ENCODE measurements at regions not wholly inside any gene's neighbourhood (a gene's known extent, or its start where the extent isn't known, plus 50 kb on each side); places are given as distances from the start of the nearest gene placed in this dataset.

GRCh38 chr4:11615601-11616000, 186.9 kb upstream of the HS3ST1 start:
- no peak for DNase-seq (ENCODE audit: low read depth)
- H3K4me3 ChIP-seq (ENCODE audit: low read depth, low read length) = no peak overlapping the region
- TF ChIP-seq CTCF (conservative IDR thresholded peaks at IDR 0.05; ENCODE audit: low read depth, low read length) = no peak

- DNase-seq (ENCODE audit: low read depth) = peak; percentile 36
- TF ChIP-seq CTCF (conservative IDR thresholded peaks at IDR 0.05; ENCODE audit: low read depth, low read length) = no peak
- no peak overlapping the region for H3K4me3 ChIP-seq (ENCODE audit: low read depth, low read length)
These were observed 185.7 kb upstream of the HS3ST1 start for GRCh38 chr4:11614426-11614825.

DNA sequence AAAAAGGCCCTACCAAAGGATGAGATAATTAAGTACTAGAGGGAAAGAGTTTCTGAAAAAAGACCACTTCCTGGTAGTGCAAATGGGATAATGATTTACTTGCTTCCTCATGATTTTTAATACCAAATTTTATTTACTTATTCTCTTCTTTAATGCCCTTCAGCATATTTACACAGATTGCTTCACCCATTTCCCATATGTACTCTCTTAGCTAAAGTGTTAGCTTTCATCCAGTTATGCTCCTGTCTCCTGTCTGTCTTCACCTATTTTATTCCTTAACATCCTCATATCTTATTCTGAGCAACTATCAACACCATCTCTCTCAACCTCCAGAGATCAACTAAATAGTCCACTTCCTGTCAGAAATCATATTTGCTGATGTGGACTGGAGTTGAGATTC, 183.2 kb upstream of the HS3ST1 start:
- DNase-seq (ENCODE audit: low read depth) = no peak
- TF ChIP-seq CTCF (conservative IDR thresholded peaks at IDR 0.05; ENCODE audit: low read depth, low read length) = no peak
- no peak overlapping the region for H3K4me3 ChIP-seq (ENCODE audit: low read depth, low read length)

DNA sequence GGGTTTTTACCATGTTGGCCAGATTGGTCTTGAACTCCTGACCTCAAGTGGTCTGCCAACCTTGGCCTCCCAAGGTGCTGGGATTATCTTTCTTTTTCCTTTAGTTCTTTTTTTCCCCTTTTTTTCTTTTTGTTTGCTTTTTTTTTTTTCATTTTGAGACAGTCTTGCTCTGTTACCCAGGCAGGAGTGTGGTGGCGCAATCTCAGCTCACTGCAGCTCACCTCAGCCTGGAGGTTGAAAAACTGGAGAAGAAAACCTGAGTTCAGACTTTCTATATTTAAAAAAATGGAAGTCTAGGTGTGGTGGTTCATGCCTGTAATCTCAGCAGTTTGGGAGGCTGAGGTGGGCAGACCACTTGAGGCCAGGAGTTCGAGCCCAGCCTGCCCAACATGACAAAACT, 181.1 kb upstream of the HS3ST1 start:
- no peak for TF ChIP-seq CTCF (conservative IDR thresholded peaks at IDR 0.05; ENCODE audit: low read depth, low read length)
- H3K4me3 ChIP-seq (ENCODE audit: low read depth, low read length) = no peak overlapping the region
- DNase-seq (ENCODE audit: low read depth) = no peak

DNA sequence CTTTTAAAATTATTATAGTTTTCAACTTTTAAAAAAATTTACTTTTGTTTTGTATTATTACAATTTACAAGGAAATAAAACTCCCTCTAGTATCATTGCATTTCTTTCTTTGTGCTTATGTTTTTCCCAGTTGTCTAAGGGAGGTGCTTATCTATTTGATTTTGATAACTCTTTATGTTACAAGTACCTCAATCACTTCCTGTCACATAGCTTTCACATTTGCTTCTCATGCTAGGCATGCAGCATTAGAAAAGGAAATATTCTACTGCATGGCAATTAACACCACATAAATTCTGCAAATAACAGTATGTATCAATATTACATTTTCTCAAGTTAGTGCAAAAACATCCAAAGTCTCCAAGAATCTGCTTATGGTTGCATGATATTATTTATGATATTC, 180.3 kb upstream of the HS3ST1 start:
- H3K4me3 ChIP-seq (ENCODE audit: low read depth, low read length) = no peak overlapping the region
- no peak for DNase-seq (ENCODE audit: low read depth)
- no peak for TF ChIP-seq CTCF (conservative IDR thresholded peaks at IDR 0.05; ENCODE audit: low read depth, low read length)

GRCh38 chr4:11606078-11606477, 177.4 kb upstream of the HS3ST1 start:
- no peak for TF ChIP-seq CTCF (conservative IDR thresholded peaks at IDR 0.05; ENCODE audit: low read depth, low read length)
- no peak overlapping the region for H3K4me3 ChIP-seq (ENCODE audit: low read depth, low read length)
- DNase-seq (ENCODE audit: low read depth) = no peak

GRCh38 chr4:11605597-11605996, 176.9 kb upstream of the HS3ST1 start:
- H3K4me3 ChIP-seq (ENCODE audit: low read depth, low read length) = no peak overlapping the region
- DNase-seq (ENCODE audit: low read depth) = peak; percentile 46
- TF ChIP-seq CTCF (conservative IDR thresholded peaks at IDR 0.05; ENCODE audit: low read depth, low read length) = no peak
